ENCODE measurements at regions not wholly inside any gene's neighbourhood (a gene's known extent, or its start where the extent isn't known, plus 50 kb on each side); places are given as distances from the start of the nearest gene placed in this dataset.

DNA sequence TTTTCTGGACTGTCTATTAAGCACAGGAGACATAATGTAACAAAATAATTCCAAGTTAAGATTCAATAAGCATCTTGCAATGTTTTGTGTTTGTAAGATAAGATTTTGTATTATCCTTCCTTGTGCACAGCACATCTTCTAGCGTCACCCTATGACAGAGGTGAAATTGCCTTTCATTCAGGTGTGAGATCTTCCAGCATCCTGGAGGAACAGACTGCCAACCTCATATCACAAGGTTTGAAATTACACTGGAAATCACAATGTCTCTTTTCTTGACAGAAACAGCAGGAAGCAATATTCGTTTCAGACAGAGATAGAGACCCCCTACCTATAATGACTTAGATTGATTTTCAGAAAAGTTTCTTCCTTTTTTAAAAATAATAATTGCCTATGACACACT, 668.6 kb downstream of the GABRG1 start:
- Histone ChIP-seq H3K27me3 (no peaks in the 10 kb centered on the region), H3K36me3 (no peaks in the 10 kb centered on the region), H3K4me3 (no peak overlapping the region), H3K4me1 (no peaks in the 10 kb centered on the region), H3K9me3 (no peaks in the 10 kb centered on the region), H3K27ac (no peak overlapping the region)
- TF ChIP-seq, protein P1, sequence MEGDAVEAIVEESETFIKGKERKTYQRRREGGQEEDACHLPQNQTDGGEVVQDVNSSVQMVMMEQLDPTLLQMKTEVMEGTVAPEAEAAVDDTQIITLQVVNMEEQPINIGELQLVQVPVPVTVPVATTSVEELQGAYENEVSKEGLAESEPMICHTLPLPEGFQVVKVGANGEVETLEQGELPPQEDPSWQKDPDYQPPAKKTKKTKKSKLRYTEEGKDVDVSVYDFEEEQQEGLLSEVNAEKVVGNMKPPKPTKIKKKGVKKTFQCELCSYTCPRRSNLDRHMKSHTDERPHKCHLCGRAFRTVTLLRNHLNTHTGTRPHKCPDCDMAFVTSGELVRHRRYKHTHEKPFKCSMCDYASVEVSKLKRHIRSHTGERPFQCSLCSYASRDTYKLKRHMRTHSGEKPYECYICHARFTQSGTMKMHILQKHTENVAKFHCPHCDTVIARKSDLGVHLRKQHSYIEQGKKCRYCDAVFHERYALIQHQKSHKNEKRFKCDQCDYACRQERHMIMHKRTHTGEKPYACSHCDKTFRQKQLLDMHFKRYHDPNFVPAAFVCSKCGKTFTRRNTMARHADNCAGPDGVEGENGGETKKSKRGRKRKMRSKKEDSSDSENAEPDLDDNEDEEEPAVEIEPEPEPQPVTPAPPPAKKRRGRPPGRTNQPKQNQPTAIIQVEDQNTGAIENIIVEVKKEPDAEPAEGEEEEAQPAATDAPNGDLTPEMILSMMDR (IDR thresholded peaks at IDR 0.05): no peak
- no peak for DNase-seq (ENCODE audit: low spot score in 2 of 2)
- intact Hi-C loops (cut with DNase I): no loop called here

DNA sequence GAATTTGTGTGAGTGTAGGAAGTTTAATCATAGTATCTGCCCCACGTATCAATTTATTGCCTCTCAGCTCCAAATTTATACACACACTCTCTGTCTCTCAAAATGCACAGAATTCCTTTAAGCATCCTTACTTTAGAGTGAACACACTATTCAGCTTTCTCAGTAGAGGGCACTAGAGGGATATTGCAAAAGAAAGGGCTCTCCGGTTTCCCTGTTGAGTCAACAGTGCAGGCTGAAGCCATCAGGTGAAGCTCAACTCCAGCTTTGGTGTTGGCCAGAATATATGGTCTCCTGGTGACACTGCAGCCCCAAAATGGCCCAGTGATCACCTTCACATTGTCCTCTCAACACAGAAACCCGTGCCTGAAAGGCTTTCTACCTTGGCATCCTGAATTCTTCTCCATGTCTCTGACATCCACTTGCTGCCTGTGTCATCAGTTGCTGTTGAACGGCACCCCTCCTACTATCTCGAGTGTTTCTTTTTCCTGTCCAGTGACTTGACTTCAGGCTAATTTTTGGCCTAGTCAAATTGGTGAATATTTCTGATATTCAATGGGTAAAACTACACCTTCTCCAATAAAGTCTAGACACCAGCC, 670.5 kb downstream of the GABRG1 start:
- Histone ChIP-seq H3K27ac (no peak overlapping the region), H3K27me3 (no peaks in the 10 kb centered on the region), H3K36me3 (no peaks in the 10 kb centered on the region), H3K9me3 (no peaks in the 10 kb centered on the region), H3K4me3 (no peak overlapping the region), H3K4me1 (no peaks in the 10 kb centered on the region)
- no peak for DNase-seq (ENCODE audit: low spot score in 2 of 2)
- intact Hi-C loops (cut with DNase I): no loop called here
- TF ChIP-seq, protein P1 (IDR thresholded peaks at IDR 0.05): peak in 1 of 3 experiments; percentile 16

DNA sequence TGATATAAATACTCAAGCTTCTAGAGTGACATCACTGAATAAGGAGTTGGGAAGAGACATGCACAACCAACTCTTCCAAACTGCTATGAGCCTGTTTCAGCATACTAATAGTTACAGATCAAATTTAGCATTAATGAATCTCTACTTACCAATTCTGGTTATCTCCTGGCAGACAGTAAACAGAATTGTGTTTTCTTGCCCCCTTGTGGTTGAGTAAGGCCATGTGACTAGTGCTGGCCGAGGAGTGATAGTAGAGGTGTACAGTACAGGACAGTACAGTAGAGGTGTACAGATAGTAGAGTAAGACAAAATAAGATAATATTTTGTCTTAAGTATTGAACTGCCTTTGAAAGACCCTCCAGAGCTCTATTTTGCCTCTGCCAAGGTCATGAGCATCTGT, 681.4 kb downstream of the GABRG1 start:
- Histone ChIP-seq H3K27ac (no peak overlapping the region), H3K9me3 (no peaks in the 10 kb centered on the region), H3K4me3 (no peak overlapping the region), H3K36me3 (no peaks in the 10 kb centered on the region), H3K4me1 (no peaks in the 10 kb centered on the region), H3K27me3 (no peaks in the 10 kb centered on the region)
- DNase-seq (ENCODE audit: low spot score in 2 of 2): no peak
- intact Hi-C loops (cut with DNase I): no loop called here
- TF ChIP-seq, protein P1 (IDR thresholded peaks at IDR 0.05): no peak

DNA sequence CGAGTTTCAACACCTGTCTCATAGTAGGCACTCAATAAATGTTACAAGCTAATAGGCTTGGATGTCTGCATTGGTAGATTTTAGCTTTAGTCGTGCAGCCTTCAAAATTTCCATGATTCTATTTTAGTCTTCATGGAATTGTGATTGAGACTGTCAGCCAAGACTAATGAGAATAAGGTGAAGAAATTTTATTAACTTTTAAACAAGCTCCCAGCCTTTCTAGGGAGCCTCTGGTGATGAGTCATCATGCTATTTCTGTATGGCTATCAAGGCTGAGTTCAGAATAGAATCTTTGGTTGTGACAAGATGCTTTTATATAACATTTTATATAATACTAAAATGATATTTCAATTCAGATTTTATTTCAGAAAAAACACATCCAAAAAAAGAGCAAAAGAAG, 685.8 kb downstream of the GABRG1 start:
- Histone ChIP-seq H3K27me3 (no peaks in the 10 kb centered on the region), H3K4me3 (no peak overlapping the region), H3K9me3 (no peaks in the 10 kb centered on the region), H3K36me3 (no peaks in the 10 kb centered on the region), H3K27ac (no peak overlapping the region), H3K4me1 (no peaks in the 10 kb centered on the region)
- TF ChIP-seq, protein P1 (IDR thresholded peaks at IDR 0.05): no peak
- intact Hi-C loops (cut with DNase I): no loop called here
- DNase-seq (ENCODE audit: low spot score in 2 of 2): no peak

DNA sequence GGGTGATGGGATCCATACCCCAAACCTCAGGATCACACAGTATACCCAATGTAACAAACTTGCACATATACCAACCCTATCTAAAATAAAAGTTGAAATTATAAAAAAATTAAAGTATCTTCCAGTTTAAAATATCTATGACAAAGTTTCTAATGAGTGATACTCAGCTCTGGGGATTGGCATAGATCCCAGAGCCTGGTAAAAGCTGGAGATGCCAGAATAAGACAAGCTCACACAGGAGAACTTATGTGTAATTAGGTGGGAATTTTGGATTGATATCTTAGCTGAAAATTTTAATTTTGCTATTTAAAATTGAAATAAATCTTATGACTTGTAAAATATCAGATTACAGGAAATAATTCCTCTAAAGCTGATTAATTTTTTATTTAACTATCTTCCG, 686.5 kb downstream of the GABRG1 start:
- H3K4me1 ChIP-seq: no peaks in the 10 kb centered on the region
- no peaks in the 10 kb centered on the region for H3K36me3 ChIP-seq
- no peak overlapping the region for H3K27ac ChIP-seq
- no peak overlapping the region for H3K4me3 ChIP-seq
- intact Hi-C loops (cut with DNase I): no loop called here
- no peaks in the 10 kb centered on the region for H3K27me3 ChIP-seq
- TF ChIP-seq, protein P1 (IDR thresholded peaks at IDR 0.05): no peak
- H3K9me3 ChIP-seq: no peaks in the 10 kb centered on the region
- DNase-seq (ENCODE audit: low spot score in 2 of 2): no peak

DNA sequence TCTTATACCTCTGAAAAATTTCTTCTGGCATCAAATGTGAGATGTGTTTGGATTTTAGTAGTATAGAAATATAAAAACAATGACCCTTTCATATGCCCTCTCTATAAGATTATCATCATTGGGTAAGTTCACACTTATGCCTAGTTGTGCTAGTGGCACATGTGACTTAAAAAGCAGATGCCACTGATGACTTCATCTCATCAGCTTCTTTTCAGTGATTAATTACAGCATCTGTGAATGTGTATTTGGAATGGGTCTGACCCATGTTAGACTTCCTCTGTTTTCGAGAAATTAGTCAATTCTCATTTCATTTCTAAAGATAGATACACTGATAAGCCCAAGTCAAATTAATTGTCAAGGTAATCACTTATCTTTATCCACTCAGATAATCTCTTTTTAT, 698.7 kb downstream of the GABRG1 start:
- no peaks in the 10 kb centered on the region for H3K4me1 ChIP-seq
- H3K4me3 ChIP-seq: no peak overlapping the region
- H3K36me3 ChIP-seq: no peaks in the 10 kb centered on the region
- TF ChIP-seq, protein P1 (IDR thresholded peaks at IDR 0.05): no peak
- intact Hi-C loops (cut with DNase I): no loop called here
- no peaks in the 10 kb centered on the region for H3K27me3 ChIP-seq
- H3K9me3 ChIP-seq: no peaks in the 10 kb centered on the region
- no peak overlapping the region for H3K27ac ChIP-seq
- no peak for DNase-seq (ENCODE audit: low spot score in 2 of 2)

Data from ascending aorta (tissue), 2 donors.